ENCODE measurements at regions not wholly inside any gene's neighbourhood (a gene's known extent, or its start where the extent isn't known, plus 50 kb on each side); places are given as distances from the start of the nearest gene placed in this dataset.

- Histone ChIP-seq H3K27ac (ENCODE audit: insufficient read depth, low read length, poor library complexity, severe bottlenecking) (no peak overlapping the region), H3K4me3 (ENCODE audit: low read depth, low read length) (no peak overlapping the region), H3K9me3 (ENCODE audit: control insufficient read depth in 2 of 2, low read length in 2 of 2) (no peaks in the 10 kb centered on the region), H3K27me3 (ENCODE audit: control insufficient read depth, insufficient read depth, low read length) (no peaks in the 10 kb centered on the region), H3K36me3 (ENCODE audit: control insufficient read depth, insufficient read depth, low read length) (no peaks in the 10 kb centered on the region), H3K4me1 (ENCODE audit: control insufficient read depth, insufficient read depth, low read length, poor library complexity, severe bottlenecking) (no peaks in the 10 kb centered on the region)
- ATAC-seq (ENCODE audit: low read depth in 2 of 2), result no peak
- Mint-ChIP-seq H3K27me3 (no peaks in the 10 kb centered on the region), H3K4me1 (no peaks in the 10 kb centered on the region), H3K4me3 (no peak overlapping the region), H3K9me3 (peaks cover 0 to 4% (median 1%) of the 10 kb centered on the region in 7 donors), H3K36me3 (no peaks in the 10 kb centered on the region), H3K27ac (no peak overlapping the region)
- DNase-seq, result no peak
These were observed 1052.0 kb downstream of the TBC1D22A start for GRCh38 chr22:47814474-47814873.

- Mint-ChIP-seq H3K4me3 (no peak overlapping the region), H3K36me3 (no peaks in the 10 kb centered on the region), H3K27ac (no peak overlapping the region), H3K9me3 (peaks cover 0 to 4% (median 1%) of the 10 kb centered on the region in 7 donors), H3K4me1 (no peaks in the 10 kb centered on the region), H3K27me3 (no peaks in the 10 kb centered on the region)
- H3K36me3 ChIP-seq (ENCODE audit: control insufficient read depth, insufficient read depth, low read length), result no peaks in the 10 kb centered on the region
- ATAC-seq (ENCODE audit: low read depth in 2 of 2) (no peak), DNase-seq (no peak)
- no peaks in the 10 kb centered on the region for H3K4me1 ChIP-seq (ENCODE audit: control insufficient read depth, insufficient read depth, low read length, poor library complexity, severe bottlenecking)
- H3K27me3 ChIP-seq (ENCODE audit: control insufficient read depth, insufficient read depth, low read length), result no peaks in the 10 kb centered on the region
- H3K27ac ChIP-seq (ENCODE audit: insufficient read depth, low read length, poor library complexity, severe bottlenecking), result no peak overlapping the region
- no peaks in the 10 kb centered on the region for H3K9me3 ChIP-seq (ENCODE audit: control insufficient read depth in 2 of 2, low read length in 2 of 2)
- no peak overlapping the region for H3K4me3 ChIP-seq (ENCODE audit: low read depth, low read length)
These were observed 1051.2 kb downstream of the TBC1D22A start for GRCh38 chr22:47813661-47814060.

GRCh38 chr22:47811971-47812370 lies 1049.5 kb downstream of the TBC1D22A start:
- no peaks in the 10 kb centered on the region for H3K36me3 Mint-ChIP-seq
- no peaks in the 10 kb centered on the region for H3K4me1 Mint-ChIP-seq
- no peak overlapping the region for H3K27ac Mint-ChIP-seq
- Histone ChIP-seq H3K4me3 (ENCODE audit: low read depth, low read length) (no peak overlapping the region), H3K9me3 (ENCODE audit: control insufficient read depth in 2 of 2, low read length in 2 of 2) (no peaks in the 10 kb centered on the region), H3K4me1 (ENCODE audit: control insufficient read depth, insufficient read depth, low read length, poor library complexity, severe bottlenecking) (no peaks in the 10 kb centered on the region), H3K27me3 (ENCODE audit: control insufficient read depth, insufficient read depth, low read length) (no peaks in the 10 kb centered on the region), H3K36me3 (ENCODE audit: control insufficient read depth, insufficient read depth, low read length) (no peaks in the 10 kb centered on the region), H3K27ac (ENCODE audit: insufficient read depth, low read length, poor library complexity, severe bottlenecking) (no peak overlapping the region)
- no peaks in the 10 kb centered on the region for H3K27me3 Mint-ChIP-seq
- no peak overlapping the region for H3K4me3 Mint-ChIP-seq
- ATAC-seq (ENCODE audit: low read depth in 2 of 2) (no peak), DNase-seq (no peak)
- H3K9me3 Mint-ChIP-seq, result peaks cover 0 to 4% (median 1%) of the 10 kb centered on the region in 7 donors

- H3K4me3 Mint-ChIP-seq, result no peak overlapping the region
- Histone ChIP-seq H3K9me3 (ENCODE audit: control insufficient read depth in 2 of 2, low read length in 2 of 2) (no peaks in the 10 kb centered on the region), H3K4me3 (ENCODE audit: low read depth, low read length) (no peak overlapping the region), H3K4me1 (ENCODE audit: control insufficient read depth, insufficient read depth, low read length, poor library complexity, severe bottlenecking) (no peaks in the 10 kb centered on the region), H3K27me3 (ENCODE audit: control insufficient read depth, insufficient read depth, low read length) (no peaks in the 10 kb centered on the region), H3K27ac (ENCODE audit: insufficient read depth, low read length, poor library complexity, severe bottlenecking) (no peak overlapping the region), H3K36me3 (ENCODE audit: control insufficient read depth, insufficient read depth, low read length) (no peaks in the 10 kb centered on the region)
- no peak overlapping the region for H3K27ac Mint-ChIP-seq
- no peaks in the 10 kb centered on the region for H3K4me1 Mint-ChIP-seq
- H3K27me3 Mint-ChIP-seq, result no peaks in the 10 kb centered on the region
- ATAC-seq (ENCODE audit: low read depth in 2 of 2) (no peak), DNase-seq (no peak)
- H3K9me3 Mint-ChIP-seq, result peaks cover 0 to 4% (median 0%) of the 10 kb centered on the region in 7 donors
- H3K36me3 Mint-ChIP-seq, result no peaks in the 10 kb centered on the region
These were observed 1048.4 kb downstream of the TBC1D22A start for GRCh38 chr22:47810505-47811500.

- H3K27ac ChIP-seq (ENCODE audit: insufficient read depth, low read length, poor library complexity, severe bottlenecking), result no peak overlapping the region
- H3K4me3 ChIP-seq (ENCODE audit: low read depth, low read length), result no peak overlapping the region
- no peaks in the 10 kb centered on the region for H3K4me1 Mint-ChIP-seq
- no peak overlapping the region for H3K4me3 Mint-ChIP-seq
- ATAC-seq (ENCODE audit: low read depth in 2 of 2) (no peak), DNase-seq (no peak)
- H3K9me3 ChIP-seq (ENCODE audit: control insufficient read depth in 2 of 2, low read length in 2 of 2), result no peaks in the 10 kb centered on the region
- no peaks in the 10 kb centered on the region for H3K36me3 Mint-ChIP-seq
- no peaks in the 10 kb centered on the region for H3K27me3 Mint-ChIP-seq
- H3K4me1 ChIP-seq (ENCODE audit: control insufficient read depth, insufficient read depth, low read length, poor library complexity, severe bottlenecking), result no peaks in the 10 kb centered on the region
- no peak overlapping the region for H3K27ac Mint-ChIP-seq
- H3K27me3 ChIP-seq (ENCODE audit: control insufficient read depth, insufficient read depth, low read length), result no peaks in the 10 kb centered on the region
- H3K9me3 Mint-ChIP-seq, result peaks cover 0 to 4% (median 1%) of the 10 kb centered on the region in 7 donors
- no peaks in the 10 kb centered on the region for H3K36me3 ChIP-seq (ENCODE audit: control insufficient read depth, insufficient read depth, low read length)
These were observed 1046.6 kb downstream of the TBC1D22A start for GRCh38 chr22:47808886-47809620.

- H3K27me3 Mint-ChIP-seq, result no peaks in the 10 kb centered on the region
These were observed 1045.8 kb downstream of the TBC1D22A start for GRCh38 chr22:47808236-47808635.

GRCh38 chr22:47807506-47807905 lies 1045.1 kb downstream of the TBC1D22A start:
- Mint-ChIP-seq H3K4me3 (no peak overlapping the region), H3K4me1 (no peaks in the 10 kb centered on the region), H3K9me3 (peaks cover 0 to 4% (median 0%) of the 10 kb centered on the region in 7 donors), H3K27me3 (no peaks in the 10 kb centered on the region), H3K36me3 (no peaks in the 10 kb centered on the region), H3K27ac (no peak overlapping the region)
- no peaks in the 10 kb centered on the region for H3K27me3 ChIP-seq (ENCODE audit: control insufficient read depth, insufficient read depth, low read length)
- no peaks in the 10 kb centered on the region for H3K4me1 ChIP-seq (ENCODE audit: control insufficient read depth, insufficient read depth, low read length, poor library complexity, severe bottlenecking)
- no peaks in the 10 kb centered on the region for H3K36me3 ChIP-seq (ENCODE audit: control insufficient read depth, insufficient read depth, low read length)
- H3K27ac ChIP-seq (ENCODE audit: insufficient read depth, low read length, poor library complexity, severe bottlenecking), result no peak overlapping the region
- ATAC-seq (ENCODE audit: low read depth in 2 of 2) (no peak), DNase-seq (no peak)
- H3K9me3 ChIP-seq (ENCODE audit: control insufficient read depth in 2 of 2, low read length in 2 of 2), result no peaks in the 10 kb centered on the region
- H3K4me3 ChIP-seq (ENCODE audit: low read depth, low read length), result no peak overlapping the region

More at GRCh38 chr22:47808236-47808635, 1045.8 kb downstream of the TBC1D22A start:
- no peak overlapping the region for H3K4me3 Mint-ChIP-seq
- no peak overlapping the region for H3K27ac ChIP-seq (ENCODE audit: insufficient read depth, low read length, poor library complexity, severe bottlenecking)
- ATAC-seq (ENCODE audit: low read depth in 2 of 2), result no peak
- H3K9me3 ChIP-seq (ENCODE audit: control insufficient read depth in 2 of 2, low read length in 2 of 2), result no peaks in the 10 kb centered on the region
- no peaks in the 10 kb centered on the region for H3K36me3 Mint-ChIP-seq
- no peaks in the 10 kb centered on the region for H3K36me3 ChIP-seq (ENCODE audit: control insufficient read depth, insufficient read depth, low read length)
- no peaks in the 10 kb centered on the region for H3K4me1 ChIP-seq (ENCODE audit: control insufficient read depth, insufficient read depth, low read length, poor library complexity, severe bottlenecking)
- H3K27ac Mint-ChIP-seq, result no peak overlapping the region
- H3K9me3 Mint-ChIP-seq, result peaks cover 0 to 4% (median under 1%) of the 10 kb centered on the region in 7 donors
- H3K4me3 ChIP-seq (ENCODE audit: low read depth, low read length), result no peak overlapping the region
- no peaks in the 10 kb centered on the region for H3K4me1 Mint-ChIP-seq
- H3K27me3 ChIP-seq (ENCODE audit: control insufficient read depth, insufficient read depth, low read length), result no peaks in the 10 kb centered on the region
- DNase-seq, result no peak
